ENCODE measurements at regions not wholly inside any gene's neighbourhood (a gene's known extent, or its start where the extent isn't known, plus 50 kb on each side); places are given as distances from the start of the nearest gene placed in this dataset.
"Not testable (repeated sequence)": the region's sequence is repeated elsewhere in the genome, so short reads cannot be mapped to it uniquely, and the experiment has no call there.

DNA sequence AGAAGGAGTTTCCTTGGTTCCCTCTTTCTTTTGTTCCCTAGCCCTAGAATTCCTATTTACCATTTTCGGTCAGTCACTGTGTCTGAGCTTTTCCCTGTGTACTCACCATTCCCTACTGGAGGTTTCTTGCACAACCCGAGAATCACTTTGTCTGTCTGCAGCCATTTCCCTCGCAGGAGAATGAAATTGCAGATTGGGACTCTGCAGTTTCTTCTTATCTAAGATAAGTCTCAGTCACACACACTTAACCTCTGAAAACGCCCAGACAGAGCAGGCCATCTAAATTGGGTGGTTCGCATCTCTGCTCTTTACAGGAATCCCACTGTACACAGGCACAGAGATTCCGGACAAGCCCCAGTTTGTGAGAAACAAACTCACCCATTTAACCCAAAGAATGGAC, 58.6 kb upstream of the CNTNAP2 start:
- no peak for DNase-seq

DNA sequence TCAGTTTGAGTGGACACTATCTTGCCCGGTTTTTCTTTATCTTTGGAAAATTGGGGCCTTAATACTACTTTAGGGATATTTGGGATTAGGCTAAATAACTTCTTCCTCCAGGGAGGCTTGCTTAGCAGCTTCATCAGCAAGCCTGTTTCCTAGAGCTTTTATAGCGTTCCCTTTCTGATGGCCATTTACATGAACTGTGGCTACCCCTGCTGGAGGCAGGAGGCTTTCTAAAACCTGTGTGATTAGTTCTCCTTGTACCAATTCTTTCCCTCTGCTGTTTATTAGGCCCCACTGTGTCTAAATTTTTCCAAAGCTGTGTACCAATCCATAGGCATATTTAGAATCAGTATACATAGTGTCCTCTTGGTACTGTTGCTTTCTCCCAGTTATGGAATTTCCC, 61.7 kb upstream of the CNTNAP2 start:
- DNase-seq, result no peak

DNA sequence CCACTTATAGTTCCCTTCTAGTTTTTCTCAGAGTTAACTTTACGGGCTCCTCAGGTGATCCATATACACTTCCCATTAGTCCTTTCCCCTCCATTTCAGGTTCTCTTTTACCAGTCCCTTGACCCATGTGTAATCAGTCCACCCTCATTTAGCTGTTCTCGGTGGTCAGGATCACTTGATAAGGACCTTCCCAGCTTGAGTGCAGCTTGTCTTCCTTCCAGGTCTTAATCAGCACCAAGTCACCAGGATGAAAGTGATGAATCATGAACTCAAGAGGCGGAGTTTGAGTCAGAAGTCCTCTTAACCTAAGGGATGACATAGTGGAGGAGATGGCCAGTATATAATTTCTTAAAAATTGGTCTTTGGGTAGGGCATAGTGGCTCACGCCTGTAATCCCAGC, 63.1 kb upstream of the CNTNAP2 start:
- no peak for DNase-seq

DNA sequence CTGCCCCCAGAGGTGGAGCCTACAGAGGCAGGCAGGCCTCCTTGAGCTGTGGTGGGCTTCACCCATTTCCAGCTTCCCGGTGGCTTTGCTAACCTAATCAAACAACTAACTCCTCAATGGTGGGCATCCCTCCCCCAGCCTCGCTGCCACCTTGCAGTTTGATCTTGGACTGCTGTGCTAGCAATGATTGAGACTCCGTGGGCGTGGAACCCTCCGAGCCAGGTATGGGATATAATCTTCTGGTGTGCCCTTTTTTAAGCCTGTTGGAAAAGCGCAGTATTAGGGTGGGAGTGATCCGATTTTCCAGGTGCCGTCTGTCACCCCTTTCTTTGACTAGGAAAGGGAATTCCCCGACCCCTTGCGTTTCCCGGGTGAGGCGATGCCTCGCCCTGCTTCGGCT, 73.3 kb upstream of the CNTNAP2 start:
- not testable (repeated sequence) for DNase-seq

DNA sequence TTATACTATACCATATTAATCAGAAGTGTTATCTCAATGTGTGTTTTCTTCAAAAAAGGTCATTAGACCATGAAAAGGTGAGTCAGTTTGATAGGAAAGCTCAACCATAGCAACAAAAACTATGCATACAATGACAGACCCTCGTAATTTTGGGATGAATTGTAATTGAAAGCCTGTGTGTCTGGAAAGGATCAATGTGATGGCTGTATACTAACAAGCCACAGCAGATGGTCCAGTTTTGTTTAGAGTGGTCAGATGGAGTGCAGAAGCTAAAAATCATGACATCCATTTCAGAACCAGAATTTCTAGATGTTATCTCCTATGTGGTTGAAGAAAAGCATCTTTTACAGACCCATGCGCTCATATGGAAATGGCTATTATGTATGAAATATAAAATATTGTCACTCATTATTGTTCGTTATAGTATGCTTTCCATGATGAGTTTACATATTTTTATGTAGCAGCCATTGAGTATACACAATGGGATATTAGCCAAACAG, 88.3 kb upstream of the CNTNAP2 start:
- DNase-seq, result no peak

DNA sequence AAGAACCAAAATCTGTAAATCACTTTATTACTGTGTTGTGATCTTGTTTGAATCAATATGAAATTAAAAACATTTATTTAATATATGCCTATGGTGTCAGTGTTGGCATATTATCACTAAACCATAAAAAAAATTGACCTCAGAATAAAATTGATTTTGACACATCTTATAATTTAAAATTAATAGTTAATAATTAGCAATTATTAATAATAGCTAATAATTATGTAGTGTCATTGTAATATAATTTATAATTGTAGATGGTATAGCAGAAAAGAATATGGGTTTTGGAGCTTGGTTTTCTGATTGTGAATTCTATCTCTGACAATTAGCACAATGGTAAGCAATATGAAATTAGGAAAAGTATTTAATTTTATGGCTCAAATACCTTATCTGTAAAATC, 89.4 kb upstream of the CNTNAP2 start:
- DNase-seq, result no peak

DNA sequence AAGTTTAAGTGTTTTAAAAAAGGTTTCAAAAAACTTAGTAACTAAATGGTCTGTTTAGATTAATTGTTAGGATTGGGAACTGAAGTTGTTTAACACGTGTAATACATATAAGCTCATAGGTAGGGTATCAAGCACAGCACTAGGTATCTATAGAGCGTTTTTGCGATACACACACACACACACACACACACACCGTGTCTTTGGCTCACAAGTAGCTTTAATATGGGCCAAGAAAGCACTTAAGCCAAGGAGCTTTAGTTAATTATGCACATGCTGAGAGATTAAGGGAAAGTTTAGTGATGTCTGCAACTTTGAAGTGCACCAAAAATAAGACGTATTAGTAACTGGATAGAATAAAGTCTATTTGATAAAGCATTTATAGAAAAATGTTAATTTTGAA, 93.8 kb upstream of the CNTNAP2 start:
- DNase-seq, result no peak

DNA sequence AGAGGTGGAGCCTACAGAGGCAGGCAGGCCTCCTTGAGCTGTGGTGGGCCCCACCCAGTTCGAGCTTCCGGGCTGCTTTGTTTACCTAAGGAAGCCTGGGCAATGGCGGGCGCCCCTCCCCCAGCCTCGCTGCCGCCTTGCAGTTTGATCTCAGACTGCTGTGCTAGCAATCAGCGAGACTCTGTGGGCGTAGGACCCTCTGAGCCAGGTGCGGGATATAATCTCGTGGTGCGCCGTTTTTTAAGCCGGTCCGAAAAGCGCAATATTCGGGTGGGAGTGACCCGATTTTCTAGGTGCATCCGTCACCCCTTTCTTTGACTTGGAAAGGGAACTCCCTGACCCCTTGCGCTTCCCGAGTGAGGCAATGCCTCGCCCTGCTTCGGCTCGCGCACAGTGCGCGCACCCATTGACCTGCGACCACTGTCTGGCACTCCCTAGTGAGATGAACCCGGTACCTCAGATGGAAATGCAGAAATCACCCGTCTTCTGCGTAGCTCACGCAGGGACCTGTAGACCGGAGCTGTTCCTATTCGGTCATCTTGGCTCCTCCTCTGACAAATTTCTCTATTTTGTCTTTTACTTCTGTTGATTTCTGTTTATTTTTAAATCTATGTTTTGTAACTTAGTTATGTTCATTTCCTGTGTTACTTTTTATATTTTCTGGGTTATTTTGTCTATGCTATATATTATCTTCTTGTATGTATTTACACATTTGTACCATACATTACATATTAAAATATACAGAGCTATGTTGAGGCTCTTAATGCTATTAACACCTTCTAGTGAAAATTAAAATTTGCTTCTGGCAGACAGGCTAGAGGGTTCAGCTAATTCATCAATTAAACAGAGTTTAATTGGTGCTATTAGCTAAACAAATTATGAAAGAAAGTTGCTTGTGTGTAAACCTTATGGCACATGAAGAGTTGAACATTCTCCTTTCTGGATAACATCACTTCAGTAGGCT, 97.3 kb upstream of the CNTNAP2 start:
- DNase-seq, result not testable (repeated sequence)

DNA sequence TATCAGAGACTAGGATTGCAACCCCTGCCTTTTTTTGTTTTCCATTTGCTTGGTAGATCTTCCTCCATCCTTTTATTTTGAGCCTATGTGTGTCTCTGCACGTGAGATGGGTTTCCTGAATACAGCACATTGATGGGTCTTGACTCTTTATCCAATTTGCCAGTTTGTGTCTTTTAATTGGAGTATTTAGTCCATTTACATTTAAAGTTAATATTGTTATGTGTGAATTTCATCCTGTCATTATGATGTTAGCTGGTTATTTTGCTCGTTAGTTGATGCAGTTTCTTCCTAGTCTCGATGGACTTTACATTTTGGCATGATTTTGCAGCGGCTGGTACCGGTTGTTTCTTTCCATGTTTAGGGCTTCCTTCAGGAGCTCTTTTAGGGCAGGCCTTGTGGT, 99.2 kb upstream of the CNTNAP2 start:
- not testable (repeated sequence) for DNase-seq

DNA sequence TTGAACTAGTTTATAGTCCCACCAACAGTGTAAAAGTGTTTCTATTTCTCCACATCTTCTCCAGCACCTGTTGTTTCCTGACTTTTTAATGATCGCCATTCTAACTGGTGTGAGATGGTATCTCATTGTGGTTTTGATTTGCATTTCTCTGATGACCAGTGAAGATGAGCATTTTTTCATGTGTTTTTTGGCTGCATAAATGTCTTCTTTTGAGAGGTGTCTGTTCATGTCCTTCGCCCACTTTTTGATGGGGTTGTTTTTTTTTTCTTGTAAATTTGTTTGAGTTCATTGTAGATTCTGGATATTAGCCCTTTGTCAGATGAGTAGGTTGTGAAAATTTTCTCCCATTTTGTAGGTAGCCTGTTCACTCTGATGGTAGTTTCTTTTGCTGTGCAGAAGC, 102.4 kb upstream of the CNTNAP2 start:
- DNase-seq, result not testable (repeated sequence)

DNA sequence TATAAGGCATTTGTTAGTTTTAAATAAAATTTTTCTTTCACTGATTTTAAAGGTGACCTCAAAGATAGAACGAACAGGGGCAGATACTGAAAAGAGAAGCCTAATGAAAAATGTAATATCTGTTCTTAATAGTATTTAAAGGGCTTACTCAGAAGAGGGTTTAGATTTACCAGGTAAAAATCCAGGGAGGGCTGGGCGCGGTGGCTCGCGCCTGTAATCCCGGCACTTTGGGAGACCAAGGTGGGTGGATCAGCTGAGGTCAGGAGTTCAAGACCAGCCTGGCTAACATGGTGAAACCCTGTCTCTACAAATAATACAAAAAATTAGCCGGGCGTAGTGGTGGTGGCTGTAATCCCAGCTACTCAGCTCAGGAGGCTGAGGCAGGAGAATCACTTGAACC, 108.3 kb upstream of the CNTNAP2 start:
- no peak for DNase-seq

DNA sequence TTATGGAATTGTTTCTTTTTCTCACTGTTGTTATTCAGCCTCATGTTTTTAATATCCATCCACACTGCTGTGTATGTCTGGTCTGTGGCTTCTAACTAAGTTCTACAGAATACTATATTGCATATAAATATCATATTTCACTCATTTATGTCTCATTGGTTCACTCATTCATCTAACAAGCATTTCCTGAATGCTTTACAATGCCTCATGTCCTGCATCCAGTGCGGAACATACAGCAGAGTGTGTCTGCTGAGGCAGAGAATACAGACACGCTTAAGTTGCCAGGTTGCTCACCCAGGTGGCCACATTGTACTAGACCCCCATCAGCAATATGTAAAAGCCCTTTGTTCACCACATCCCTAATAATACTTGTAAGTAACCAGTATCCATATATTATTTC, 111.8 kb upstream of the CNTNAP2 start:
- no peak for DNase-seq

DNA sequence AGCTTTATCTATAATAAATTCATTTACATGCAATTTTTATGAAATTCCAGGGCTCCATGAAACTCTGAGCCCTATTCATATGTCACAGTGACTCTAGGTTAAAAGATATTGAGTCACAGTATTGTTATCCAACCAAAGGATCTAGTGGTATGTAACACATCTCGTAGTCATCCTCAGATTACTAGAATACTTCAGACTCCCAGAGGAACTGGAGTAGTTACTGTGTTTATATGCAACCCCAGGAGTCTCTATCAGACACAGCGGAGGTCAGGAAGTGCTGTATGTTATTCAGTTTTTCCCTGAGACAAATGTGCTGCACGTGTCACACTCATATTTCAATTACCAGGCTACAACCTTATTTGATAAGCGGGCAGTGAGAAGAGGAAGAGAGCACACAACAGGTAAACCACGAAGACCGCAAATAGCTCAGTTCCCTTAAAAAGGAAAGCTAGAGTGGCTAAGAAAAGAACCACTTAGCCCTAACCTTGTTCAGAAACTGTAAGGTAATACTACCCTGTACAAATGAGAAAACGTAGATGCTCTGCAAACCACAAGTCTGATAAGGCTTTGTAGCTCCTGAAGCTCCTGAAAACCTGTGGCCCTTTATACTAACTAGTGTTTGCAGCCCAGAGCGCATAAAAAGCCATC, 114.0 kb upstream of the CNTNAP2 start:
- no peak for DNase-seq

DNA sequence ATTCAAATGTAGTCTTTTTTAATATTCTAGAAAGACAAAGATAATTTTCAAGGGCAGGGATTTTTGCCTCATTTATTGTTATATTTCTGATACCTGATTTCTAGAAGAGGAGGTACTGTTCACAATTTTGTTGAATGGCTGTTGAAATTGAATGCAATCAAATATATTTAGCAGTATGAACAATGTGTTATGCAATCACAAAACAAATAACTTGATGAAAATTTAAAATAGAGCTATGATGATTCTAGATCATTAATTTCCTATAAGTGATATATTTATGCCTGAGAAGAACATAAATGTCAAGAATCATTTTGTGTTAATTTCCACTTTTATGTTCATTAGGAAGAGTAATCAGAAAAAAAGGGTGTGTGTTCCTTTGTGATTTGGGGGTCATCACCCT, 114.6 kb upstream of the CNTNAP2 start:
- DNase-seq, result no peak

DNA sequence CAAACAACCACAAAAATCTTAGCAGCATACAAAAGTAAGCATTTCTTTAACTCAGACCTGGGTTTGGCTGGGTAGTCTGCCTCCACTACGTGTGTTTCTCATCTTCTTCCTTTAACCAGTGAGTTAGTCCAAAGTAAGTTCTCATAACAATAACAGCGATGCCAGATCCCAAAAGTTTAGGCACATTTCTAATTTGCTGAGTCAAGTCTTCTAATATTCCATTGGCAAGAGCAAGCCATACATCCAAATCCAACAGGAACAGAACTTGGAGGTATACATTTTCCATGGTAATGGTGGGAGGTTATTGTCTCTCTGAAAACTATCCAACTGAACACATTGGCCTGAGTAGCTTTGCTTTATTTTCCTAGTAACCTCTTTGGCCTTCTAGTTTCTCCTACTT, 115.7 kb upstream of the CNTNAP2 start:
- DNase-seq, result no peak

DNA sequence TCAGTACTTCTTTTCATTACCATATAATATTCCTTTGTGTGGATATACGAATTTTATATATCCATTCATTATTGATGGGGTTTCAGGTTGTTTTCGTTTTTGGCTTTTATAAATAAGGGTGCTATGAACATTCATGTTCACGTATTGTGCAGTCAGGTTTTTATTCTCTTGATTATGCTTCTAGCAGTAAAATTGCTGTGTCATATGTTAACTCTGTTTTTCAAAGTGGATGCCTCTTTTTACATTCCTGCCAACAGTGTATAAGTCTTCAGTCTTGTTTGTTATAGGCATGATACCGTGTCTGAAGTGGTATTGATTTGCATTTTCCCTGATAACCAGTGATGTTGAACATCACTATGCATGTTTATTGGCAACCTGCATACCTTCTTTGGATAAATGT, 127.1 kb upstream of the CNTNAP2 start:
- DNase-seq, result no peak

DNA sequence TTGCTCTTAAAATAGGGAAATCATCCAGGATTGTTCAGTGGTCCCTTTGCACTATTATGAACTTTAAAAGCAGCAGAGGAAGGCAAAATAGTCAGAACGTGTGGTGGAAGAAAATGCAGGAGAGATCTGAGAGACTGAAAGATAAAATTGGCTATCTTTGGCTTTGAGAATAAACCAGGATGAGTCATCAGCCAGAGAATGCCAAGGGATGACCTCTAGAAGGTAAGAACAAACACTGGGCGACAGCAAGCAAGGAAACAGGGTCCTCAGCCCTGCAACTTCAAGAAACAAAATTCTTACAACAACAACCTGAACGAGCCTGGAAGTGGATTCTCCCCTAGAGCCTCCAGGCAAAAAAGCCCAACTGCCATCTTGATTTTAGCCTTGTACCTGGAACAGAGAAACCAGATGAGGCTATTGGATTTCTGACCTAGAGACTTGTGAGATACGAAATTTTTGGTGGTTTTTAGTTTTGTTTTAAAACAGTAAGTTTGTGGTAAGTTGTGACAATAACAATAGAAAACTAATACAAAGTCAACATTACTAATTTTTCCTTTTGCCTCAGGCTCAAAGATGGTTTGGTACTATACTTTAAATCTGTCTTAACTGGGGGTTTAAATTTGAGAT, 130.2 kb upstream of the CNTNAP2 start:
- no peak for DNase-seq

DNA sequence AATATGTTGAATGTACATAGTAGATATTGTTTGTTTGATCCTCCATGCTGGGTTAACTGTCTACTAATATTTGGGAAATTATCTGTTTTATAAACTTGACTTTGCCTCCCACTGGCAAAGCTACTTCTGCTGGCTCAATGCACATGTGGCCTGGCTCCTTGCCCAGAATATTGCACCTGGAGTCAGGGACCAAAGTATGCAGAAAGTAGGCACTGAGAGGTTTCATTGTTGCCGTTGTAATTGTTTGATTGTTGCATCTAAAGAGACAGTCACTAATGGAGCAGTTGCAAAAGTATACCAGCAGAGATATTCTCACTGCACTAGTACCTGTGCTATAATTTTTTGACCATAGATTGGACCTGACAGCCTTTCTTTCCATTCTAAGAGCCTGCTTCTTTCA, 137.8 kb upstream of the CNTNAP2 start:
- no peak for DNase-seq

DNA sequence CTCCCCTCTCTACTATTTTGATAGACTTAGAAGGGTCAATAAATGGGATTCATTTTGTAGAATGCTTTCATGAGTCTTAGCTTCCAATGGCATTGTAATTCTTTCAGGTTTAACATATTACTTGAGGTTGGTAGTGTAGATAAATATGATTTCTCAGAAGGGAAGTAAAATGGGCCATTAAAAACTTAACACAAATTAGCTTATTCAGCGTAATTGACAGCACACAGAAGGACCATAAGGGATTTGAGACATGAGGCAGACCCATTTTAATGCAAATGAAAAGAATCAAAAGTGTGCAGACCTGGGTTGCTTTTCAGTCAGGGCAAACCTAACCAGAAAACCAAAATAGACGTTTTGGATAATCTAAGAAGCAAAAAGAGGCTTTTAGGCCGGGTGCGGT, 156.6 kb upstream of the CNTNAP2 start:
- no peak for DNase-seq

DNA sequence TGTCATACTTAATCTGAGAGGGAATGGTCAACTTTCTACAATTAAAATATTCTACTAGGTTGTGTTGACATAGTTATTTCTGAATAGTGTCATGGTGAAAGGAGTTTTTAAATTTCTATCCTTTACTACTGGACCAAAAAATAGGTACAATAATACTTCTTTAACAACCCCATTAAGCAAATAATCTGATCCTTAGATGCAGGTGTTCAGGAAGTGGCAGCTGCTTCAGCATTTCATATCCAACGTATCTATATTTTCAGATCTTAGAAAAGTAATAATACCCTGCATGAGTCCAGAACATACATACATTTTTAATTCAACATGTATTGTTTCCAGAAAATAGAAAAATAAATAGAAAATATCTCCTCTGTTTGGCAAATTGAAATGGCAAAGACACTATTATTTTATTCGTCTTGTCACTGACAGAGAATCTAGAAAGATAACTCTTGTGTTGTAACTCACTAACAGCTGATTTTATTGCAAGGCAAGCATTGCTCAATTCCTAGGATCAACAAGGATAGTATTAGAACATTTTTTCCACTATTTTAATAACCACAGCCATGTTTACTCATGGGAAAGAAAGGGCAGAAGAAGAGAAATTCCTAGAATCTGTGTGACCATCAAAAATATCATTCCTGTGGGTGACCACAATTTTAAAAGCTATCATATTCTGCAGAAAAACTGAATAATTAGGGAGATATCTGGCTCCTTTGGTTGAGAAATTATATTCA, 159.3 kb upstream of the CNTNAP2 start:
- DNase-seq, result no peak

DNA sequence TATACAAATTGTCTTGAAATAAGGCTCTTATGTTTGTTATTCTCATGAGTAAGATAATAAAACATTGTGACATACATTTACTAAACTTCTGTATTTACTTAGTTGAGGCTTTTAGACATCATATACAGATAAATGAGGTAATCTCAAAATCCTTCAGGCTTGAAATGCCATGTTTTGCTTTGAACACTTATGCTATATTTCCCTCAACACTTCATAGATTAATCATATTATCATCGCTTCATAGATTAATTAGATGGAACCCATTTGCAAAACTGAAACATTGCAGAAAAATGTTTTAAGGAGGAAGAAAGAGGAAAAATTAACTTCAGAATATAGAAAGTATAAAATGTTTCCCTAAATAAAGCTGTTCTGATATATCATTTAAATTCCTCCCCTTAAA, 165.0 kb upstream of the CNTNAP2 start:
- DNase-seq, result no peak

DNA sequence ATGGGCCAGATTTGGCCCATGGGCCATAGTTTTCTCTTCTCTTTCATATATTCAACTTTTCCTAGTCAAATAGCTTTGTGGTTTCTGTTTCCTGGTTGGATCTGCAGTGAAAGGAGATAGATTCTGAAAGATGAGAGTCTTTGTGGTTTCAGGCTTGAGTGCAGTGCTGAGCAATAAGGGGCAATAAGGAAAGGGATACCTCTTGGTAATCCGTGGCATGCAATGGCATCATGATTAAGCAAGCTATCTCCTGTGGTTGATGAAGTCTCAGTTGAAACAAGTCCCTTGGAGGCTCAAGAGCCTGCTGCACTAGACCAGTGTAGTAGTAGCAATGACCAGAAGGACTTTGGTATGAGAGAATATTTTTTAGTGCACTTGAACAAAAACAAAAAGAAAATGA, 187.7 kb upstream of the CNTNAP2 start:
- no peak for DNase-seq

DNA sequence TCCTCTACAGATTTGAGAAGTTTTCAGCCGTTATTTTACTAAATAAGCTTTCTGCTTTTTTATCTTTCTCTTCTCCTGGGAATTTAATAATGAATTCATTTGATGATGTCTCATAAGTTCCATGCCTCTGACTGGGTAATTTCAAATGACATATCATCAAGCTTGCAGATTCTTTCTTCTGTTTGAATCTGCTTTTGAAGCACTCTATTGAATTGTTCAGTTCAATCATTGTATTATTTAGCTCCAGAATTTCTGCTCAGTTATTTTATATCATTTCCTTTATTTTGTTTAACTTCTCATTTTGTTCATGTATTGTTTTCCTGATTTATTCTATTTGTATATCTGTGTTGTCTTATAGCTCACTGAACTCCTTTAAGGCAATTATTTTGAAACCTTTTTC, 196.9 kb upstream of the CNTNAP2 start:
- DNase-seq, result no peak

All from T-helper 9 cell (primary cell).